Heart left ventricle (tissue), 13 donors: ENCODE measurements at regions not wholly inside any gene's neighbourhood (a gene's known extent, or its start where the extent isn't known, plus 50 kb on each side); places are given as distances from the start of the nearest gene placed in this dataset.

Experiments used
- POLR2A ChIP-seq, 2 donors: fragments of 450-650 bp; IDR thresholded peaks; one replicate each; pipeline ENCODE4 v1.6.1; 2017; ENCODE audit warnings: antibody characterized with exemption in 2 of 2, mild to moderate bottlenecking in 2 of 2, moderate library complexity in 2 of 2
- TF ChIP-seq, protein P1 (sequence below), 12 donors: fragments of 200-600 bp; sonication (generic) in 4 of 12; IDR thresholded peaks; one replicate each; pipeline versions ENCODE4 v1.5.0 to v1.8.0; 2018 to 2022; ENCODE audit warnings: antibody characterized with exemption in 12 of 12, mild to moderate bottlenecking in 5 of 12
- donor health status: ischemic (EF 13 %, LVEDD 7.1; RV severe dilation, severe dysfunction).
- donor health status: DM: no; HTN: yes; CAD: no.
- donor health status: DM: no; HTN: no; CAD: no.
- donor health status: ischemic (EF 25% LVEDD 6.9; RV normal size, moderate dysfunction).
- donor health status: ischemic (EF 25% LVEDD 5.7; RV mildly dilated, moderate dysfunction).
- donor health status: ischemic (EF 35%, LVEDD 5.7; RV mildly dilated, moderate dysfunction).
- donor health status: nonischemic (EF 11% LVEDD 7.7; RV severe dilation, severe dysfunction).
- donor health status: DM: yes; HTN: yes; CAD: no.
- donor health status: PGD.
- donor health status: ischemic (EF 29% LVEDD 5.4; RV normal size, mild dysfunction).
- donor health status: nonischemic (EF 23%, LVEDD 6.1; RV moderate dilation, normal function).

- TF ChIP-seq, protein P1, sequence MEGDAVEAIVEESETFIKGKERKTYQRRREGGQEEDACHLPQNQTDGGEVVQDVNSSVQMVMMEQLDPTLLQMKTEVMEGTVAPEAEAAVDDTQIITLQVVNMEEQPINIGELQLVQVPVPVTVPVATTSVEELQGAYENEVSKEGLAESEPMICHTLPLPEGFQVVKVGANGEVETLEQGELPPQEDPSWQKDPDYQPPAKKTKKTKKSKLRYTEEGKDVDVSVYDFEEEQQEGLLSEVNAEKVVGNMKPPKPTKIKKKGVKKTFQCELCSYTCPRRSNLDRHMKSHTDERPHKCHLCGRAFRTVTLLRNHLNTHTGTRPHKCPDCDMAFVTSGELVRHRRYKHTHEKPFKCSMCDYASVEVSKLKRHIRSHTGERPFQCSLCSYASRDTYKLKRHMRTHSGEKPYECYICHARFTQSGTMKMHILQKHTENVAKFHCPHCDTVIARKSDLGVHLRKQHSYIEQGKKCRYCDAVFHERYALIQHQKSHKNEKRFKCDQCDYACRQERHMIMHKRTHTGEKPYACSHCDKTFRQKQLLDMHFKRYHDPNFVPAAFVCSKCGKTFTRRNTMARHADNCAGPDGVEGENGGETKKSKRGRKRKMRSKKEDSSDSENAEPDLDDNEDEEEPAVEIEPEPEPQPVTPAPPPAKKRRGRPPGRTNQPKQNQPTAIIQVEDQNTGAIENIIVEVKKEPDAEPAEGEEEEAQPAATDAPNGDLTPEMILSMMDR (IDR thresholded peaks at IDR 0.05): no peak
- no peak for TF ChIP-seq POLR2A (IDR thresholded peaks at IDR 0.05)
These were observed 196.2 kb upstream of the TARS1 start for GRCh38 chr5:33244441-33245150.
